Erythroblast (primary cell): ENCODE measurements at regions not wholly inside any gene's neighbourhood (a gene's known extent, or its start where the extent isn't known, plus 50 kb on each side); places are given as distances from the start of the nearest gene placed in this dataset.

Source experiments
- GATA1 ChIP-seq: IDR thresholded peaks from 2 replicates; pipeline ENCODE4 v1.6.1; 2011; ENCODE audit warnings: low read depth, mild to moderate bottlenecking, control low read depth, low read length, moderate library complexity
- POLR2A ChIP-seq: IDR thresholded peaks from 2 replicates; pipeline ENCODE4 v1.6.1; 2011; ENCODE audit warnings: mild to moderate bottlenecking, low read length

DNA sequence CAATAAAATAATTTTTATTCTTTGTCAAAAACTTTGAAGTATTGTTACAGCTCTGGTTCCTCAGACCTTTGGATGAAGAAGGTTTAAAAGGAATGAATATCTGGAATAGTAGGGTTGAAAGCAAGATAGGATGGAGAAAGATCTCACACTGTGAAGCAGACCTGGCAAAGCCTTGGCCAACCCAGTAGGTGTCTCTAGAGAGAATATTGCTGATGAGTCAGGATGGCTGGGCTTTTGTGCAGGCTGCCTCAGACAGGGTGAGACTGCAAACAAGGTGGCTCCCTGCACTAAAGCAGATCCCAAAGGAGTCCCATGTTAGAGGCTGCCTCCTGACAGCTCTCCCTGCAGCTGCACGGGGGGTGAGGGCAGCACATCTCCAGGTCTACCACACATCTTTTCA is 226.0 kb upstream of the ITGA4 start:
- TF ChIP-seq POLR2A (no peak), GATA1 (no peak)
